OCI-LY7 (cell line): ENCODE measurements at regions not wholly inside any gene's neighbourhood (a gene's known extent, or its start where the extent isn't known, plus 50 kb on each side); places are given as distances from the start of the nearest gene placed in this dataset.

Source experiments
- EZH2phosphoT487 ChIP-seq: fragments of 200-600 bp; sonication (generic); IDR thresholded peaks from 2 replicates; pipeline ENCODE4 v1.6.1; 2018; ENCODE audit warnings: low read depth, borderline replicate concordance, mild to moderate bottlenecking, mixed run types, antibody characterized with exemption, low read length, moderate library complexity, mixed read lengths
- TF ChIP-seq, protein P1 (sequence below): fragments of 200-600 bp; sonication (generic); conservative IDR thresholded peaks from 2 replicates; pipeline ENCODE4 v1.5.1; 2014; ENCODE audit warnings: mild to moderate bottlenecking, antibody characterized with exemption, low read length, moderate library complexity, mixed read lengths

DNA sequence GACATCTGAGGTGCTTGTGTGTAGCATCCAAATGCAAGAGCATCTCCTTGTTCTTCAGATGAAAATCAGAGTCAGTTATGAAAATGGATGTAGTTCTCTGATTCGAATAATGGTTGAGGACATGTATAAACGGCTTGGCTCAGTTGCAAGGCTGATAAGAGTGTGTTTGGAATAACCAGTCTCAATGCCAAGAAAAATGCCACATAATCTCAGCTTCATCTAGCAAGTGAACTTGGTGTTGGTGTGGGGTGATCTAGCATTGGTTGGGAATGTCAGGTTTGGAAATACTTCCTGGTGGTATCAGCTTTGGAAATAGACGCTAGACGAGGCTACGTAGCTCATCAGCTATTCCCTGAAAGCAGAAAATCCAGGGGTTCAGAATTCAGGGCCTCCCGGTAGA, 362.0 kb downstream of the FGF9 start:
- TF ChIP-seq, protein P1, sequence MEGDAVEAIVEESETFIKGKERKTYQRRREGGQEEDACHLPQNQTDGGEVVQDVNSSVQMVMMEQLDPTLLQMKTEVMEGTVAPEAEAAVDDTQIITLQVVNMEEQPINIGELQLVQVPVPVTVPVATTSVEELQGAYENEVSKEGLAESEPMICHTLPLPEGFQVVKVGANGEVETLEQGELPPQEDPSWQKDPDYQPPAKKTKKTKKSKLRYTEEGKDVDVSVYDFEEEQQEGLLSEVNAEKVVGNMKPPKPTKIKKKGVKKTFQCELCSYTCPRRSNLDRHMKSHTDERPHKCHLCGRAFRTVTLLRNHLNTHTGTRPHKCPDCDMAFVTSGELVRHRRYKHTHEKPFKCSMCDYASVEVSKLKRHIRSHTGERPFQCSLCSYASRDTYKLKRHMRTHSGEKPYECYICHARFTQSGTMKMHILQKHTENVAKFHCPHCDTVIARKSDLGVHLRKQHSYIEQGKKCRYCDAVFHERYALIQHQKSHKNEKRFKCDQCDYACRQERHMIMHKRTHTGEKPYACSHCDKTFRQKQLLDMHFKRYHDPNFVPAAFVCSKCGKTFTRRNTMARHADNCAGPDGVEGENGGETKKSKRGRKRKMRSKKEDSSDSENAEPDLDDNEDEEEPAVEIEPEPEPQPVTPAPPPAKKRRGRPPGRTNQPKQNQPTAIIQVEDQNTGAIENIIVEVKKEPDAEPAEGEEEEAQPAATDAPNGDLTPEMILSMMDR = no peak
- TF ChIP-seq EZH2phosphoT487 = no peak
